GM13976 (cell line): ENCODE measurements at regions not wholly inside any gene's neighbourhood (a gene's known extent, or its start where the extent isn't known, plus 50 kb on each side); places are given as distances from the start of the nearest gene placed in this dataset.

Experiments
- DNase-seq: peaks from one replicate; pipeline ENCODE4 v3.0.0; 2012; ENCODE audit warnings: low spot score
- in situ Hi-C: fragments of 300-500 bp; cut with MboI; formaldehyde crosslinking; loops from one replicate; pipeline ENCODE4 v1.12.0; 2022; ENCODE audit warnings: low sequenced_read_pairs, mixed read lengths, inconsistent platforms; ENCODE audit not compliant: unreplicated experiment
- TF ChIP-seq, protein P1 (sequence below): IDR thresholded peaks from 2 replicates; pipeline ENCODE4 v1.5.1; 2012; ENCODE audit warnings: borderline replicate concordance, mild to moderate bottlenecking; ENCODE audit not compliant: insufficient read depth; ENCODE audit errors: extremely low read depth, missing control alignments, control extremely low read depth

DNA sequence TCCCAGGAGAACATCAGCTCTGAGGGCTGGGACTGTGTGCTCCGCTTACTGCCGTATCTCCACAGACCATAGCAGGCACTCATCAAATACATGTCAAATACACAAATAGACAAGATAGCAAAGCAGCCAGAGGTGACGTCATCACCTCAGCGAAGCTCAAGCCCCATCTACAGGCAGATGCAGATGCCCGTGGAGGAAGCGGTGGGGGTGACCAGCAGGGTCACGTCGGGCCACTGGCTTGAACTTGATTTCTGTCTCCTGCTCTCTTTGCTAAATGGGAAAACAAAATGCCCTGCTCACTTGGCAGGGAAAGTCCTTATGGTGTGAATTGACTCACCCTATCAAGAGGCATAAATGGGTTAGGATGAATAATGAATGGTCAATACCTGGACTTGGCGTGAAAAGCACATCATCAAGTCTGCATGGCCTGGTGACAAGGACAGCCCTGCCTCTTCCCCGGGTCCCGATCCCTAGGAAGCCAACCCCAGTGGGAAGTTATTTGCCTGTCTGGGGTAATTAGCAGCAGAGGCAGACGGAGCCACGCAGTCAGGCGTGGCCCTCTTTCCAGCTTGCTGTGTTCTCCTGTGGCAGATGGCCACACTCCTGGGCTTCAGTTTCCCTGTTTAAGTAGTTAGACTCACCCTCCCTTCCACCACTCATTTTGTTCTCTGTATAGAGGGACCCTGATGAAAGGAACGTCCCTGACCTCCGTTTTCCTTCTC, 536.0 kb downstream of the NPHP4 start:
- in situ Hi-C loops, result no loop called here
- TF ChIP-seq, protein P1, sequence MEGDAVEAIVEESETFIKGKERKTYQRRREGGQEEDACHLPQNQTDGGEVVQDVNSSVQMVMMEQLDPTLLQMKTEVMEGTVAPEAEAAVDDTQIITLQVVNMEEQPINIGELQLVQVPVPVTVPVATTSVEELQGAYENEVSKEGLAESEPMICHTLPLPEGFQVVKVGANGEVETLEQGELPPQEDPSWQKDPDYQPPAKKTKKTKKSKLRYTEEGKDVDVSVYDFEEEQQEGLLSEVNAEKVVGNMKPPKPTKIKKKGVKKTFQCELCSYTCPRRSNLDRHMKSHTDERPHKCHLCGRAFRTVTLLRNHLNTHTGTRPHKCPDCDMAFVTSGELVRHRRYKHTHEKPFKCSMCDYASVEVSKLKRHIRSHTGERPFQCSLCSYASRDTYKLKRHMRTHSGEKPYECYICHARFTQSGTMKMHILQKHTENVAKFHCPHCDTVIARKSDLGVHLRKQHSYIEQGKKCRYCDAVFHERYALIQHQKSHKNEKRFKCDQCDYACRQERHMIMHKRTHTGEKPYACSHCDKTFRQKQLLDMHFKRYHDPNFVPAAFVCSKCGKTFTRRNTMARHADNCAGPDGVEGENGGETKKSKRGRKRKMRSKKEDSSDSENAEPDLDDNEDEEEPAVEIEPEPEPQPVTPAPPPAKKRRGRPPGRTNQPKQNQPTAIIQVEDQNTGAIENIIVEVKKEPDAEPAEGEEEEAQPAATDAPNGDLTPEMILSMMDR, result no peak
- DNase-seq, result no peak

DNA sequence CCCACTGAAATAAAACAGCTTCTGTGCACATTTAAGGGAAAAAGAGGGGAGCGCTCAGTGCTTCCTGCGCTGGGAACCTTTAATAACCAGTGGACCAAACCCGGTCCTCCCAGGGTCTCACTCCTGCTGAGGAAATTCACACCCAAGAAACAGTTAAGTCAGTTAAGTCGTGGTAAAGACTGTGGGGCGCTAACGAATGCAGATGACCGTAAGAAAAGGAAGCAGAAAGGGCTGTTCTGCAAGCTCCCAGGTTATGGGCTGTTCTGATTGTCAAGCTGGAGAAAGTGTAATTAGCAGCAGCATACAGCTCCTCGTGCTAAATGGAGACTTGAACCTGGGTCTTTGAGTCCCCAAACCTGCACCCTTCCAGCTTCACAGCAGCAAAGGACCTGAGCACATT, 536.6 kb downstream of the NPHP4 start:
- TF ChIP-seq, protein P1, result no peak
- in situ Hi-C loops, result no loop called here
- no peak for DNase-seq

DNA sequence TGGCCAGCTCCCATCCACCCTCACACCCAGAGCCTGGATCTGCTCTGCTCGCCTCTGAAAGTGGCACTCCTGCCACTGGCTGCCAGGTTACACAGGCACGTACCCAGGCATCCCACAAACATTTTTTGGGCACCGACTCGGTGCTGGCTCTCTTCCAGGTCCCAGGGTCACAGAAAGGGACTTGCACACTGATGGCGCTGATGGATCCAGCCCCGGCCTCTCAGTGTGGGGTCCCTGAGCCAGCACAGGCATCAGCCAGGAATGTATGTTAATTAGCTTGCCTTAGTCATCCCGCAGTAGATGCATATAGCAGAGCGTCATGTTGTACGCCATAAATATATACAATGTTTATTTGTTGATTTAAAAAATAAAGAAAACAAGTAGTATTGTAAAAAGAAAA, 537.2 kb downstream of the NPHP4 start:
- DNase-seq, result no peak
- in situ Hi-C loops, result no loop called here
- TF ChIP-seq, protein P1, result no peak

DNA sequence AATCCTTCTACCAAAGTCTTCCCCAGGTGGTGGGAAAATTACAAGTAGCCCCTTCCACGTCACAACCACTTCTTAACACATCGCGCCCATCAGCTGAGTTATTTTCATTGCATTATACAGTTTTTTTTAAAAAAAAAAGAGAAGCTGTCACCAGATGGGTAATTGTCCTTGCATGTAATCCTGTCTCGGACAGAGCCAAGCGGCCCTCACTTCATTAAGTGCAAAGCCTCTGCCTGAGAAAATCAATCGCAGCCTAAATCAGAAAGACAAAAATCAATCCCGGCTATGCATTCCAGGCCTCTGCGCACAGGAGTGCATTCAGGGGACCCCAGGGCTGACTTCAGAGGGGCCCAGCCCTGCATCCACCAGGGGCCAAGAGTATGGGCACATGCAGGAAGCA, 538.9 kb downstream of the NPHP4 start:
- DNase-seq, result no peak
- TF ChIP-seq, protein P1, result no peak
- in situ Hi-C loops, result no loop called here

DNA sequence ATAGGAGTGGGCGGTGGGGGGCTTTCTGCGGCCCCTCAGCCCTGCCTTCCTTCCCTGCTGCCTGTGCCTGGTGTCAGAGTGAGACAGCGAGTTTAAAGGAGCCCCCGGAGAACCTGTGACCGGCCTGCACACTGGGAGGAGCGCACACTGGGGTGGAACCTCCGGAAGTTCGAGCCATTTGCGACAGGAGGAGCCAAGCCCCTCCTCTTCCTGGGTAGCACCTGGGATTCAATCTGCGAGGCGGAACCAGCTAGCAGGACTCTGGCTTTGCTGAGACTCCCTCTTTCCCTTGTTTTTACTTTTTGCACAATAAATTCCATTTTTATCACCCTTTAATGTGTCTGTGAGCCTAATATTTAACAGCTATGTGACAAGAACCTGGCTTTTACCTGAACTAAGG, 540.6 kb downstream of the NPHP4 start:
- no peak for DNase-seq
- in situ Hi-C loops, result no loop called here
- TF ChIP-seq, protein P1, result no peak

DNA sequence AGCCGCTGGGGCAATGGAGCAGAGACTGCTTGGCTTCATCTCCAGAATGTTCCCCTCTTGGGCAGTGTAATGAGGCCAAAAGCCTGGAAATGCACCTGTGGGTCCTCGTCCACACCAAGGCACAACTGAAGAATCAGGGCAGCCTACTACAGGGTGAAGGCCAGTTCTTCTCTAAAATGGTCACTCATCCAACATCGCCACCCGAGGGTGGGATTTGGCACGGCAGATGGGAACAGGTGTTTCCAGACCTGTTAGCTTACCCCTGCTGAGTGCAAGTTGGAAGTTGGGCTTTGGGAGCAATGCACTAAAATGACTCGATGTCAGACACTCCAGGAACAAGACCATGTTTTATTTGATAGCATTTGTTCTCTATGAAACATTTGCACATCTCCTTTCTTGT, 543.7 kb downstream of the NPHP4 start:
- no peak for DNase-seq
- TF ChIP-seq, protein P1, result no peak
- in situ Hi-C loops, result no loop called here
